IPS DF 19.7 (cell line): ENCODE measurements at regions not wholly inside any gene's neighbourhood (a gene's known extent, or its start where the extent isn't known, plus 50 kb on each side); places are given as distances from the start of the nearest gene placed in this dataset.
A peak's percentile ranks its signal among the peaks of the same experiment; 100 is the strongest.

ENCODE experiments used
- DNase-seq: peaks from one replicate; pipeline ENCODE4 v3.0.0-alpha.2; 2013; ENCODE audit warnings: low read depth, low spot score

GRCh38 chr16:55221836-55222235 is 102.2 kb upstream of the IRX6 start:
- no peak for DNase-seq

GRCh38 chr16:55222486-55222885 is 101.5 kb upstream of the IRX6 start:
- DNase-seq = no peak

GRCh38 chr16:55225972-55226542 is 97.9 kb upstream of the IRX6 start:
- no peak for DNase-seq

- DNase-seq = no peak
Observed at GRCh38 chr16:55232822-55233221, 91.2 kb upstream of the IRX6 start.

- DNase-seq = no peak
Observed at GRCh38 chr16:55233464-55233863, 90.5 kb upstream of the IRX6 start.

- no peak for DNase-seq
Observed at GRCh38 chr16:55236655-55237054, 87.3 kb upstream of the IRX6 start.

- no peak for DNase-seq
Observed at GRCh38 chr16:55239723-55240122, 84.3 kb upstream of the IRX6 start.

- DNase-seq = peak; percentile 25
Observed at GRCh38 chr16:55240888-55241287, 83.1 kb upstream of the IRX6 start.

GRCh38 chr16:55242667-55243066 is 81.3 kb upstream of the IRX6 start:
- DNase-seq = no peak

- no peak for DNase-seq
Observed at GRCh38 chr16:55248058-55248457, 75.9 kb upstream of the IRX6 start.

- DNase-seq = no peak
Observed at GRCh38 chr16:55248494-55248893, 75.5 kb upstream of the IRX6 start.

- no peak for DNase-seq
Observed at GRCh38 chr16:55249361-55249760, 74.6 kb upstream of the IRX6 start.

GRCh38 chr16:55249936-55250335 is 74.1 kb upstream of the IRX6 start:
- no peak for DNase-seq

- no peak for DNase-seq
Observed at GRCh38 chr16:55250701-55251100, 73.3 kb upstream of the IRX6 start.

GRCh38 chr16:55251151-55251550 is 72.9 kb upstream of the IRX6 start:
- DNase-seq = no peak

GRCh38 chr16:55252577-55252976 is 71.4 kb upstream of the IRX6 start:
- no peak for DNase-seq

GRCh38 chr16:55253987-55254386 is 70.0 kb upstream of the IRX6 start:
- DNase-seq = no peak

- DNase-seq = no peak
Observed at GRCh38 chr16:55255733-55256282, 68.2 kb upstream of the IRX6 start.

GRCh38 chr16:55256412-55257016 is 67.5 kb upstream of the IRX6 start:
- DNase-seq = no peak

- peak; percentile 28 for DNase-seq
Observed at GRCh38 chr16:55257966-55258613, 65.9 kb upstream of the IRX6 start.

- DNase-seq = no peak
Observed at GRCh38 chr16:55261301-55261700, 62.7 kb upstream of the IRX6 start.

GRCh38 chr16:55263271-55264250 is 60.4 kb upstream of the IRX6 start:
- no peak for DNase-seq
